ENCODE measurements at regions not wholly inside any gene's neighbourhood (a gene's known extent, or its start where the extent isn't known, plus 50 kb on each side); places are given as distances from the start of the nearest gene placed in this dataset.
"Not testable (repeated sequence)": the region's sequence is repeated elsewhere in the genome, so short reads cannot be mapped to it uniquely, and the experiment has no call there.

GRCh38 chr2:37753758-37754157 lies 82.3 kb upstream of the CDC42EP3 start:
- Histone ChIP-seq H3K9me3 (ENCODE audit: low read depth, low read length, poor library complexity, severe bottlenecking) (no peaks in the 10 kb centered on the region), H3K4me1 (ENCODE audit: insufficient read depth, low read length, poor library complexity, severe bottlenecking) (no peaks in the 10 kb centered on the region), H3K36me3 (ENCODE audit: insufficient read depth, low read length, poor library complexity, severe bottlenecking) (no peaks in the 10 kb centered on the region), H3K27ac (ENCODE audit: low read depth, low read length, poor library complexity, severe bottlenecking) (no peak overlapping the region), H3K27me3 (replicated peaks; ENCODE audit: insufficient read depth, low read depth, low read length, poor library complexity) (no peaks in the 10 kb centered on the region), H3K4me3 (ENCODE audit: low read depth, low read length, poor library complexity, severe bottlenecking) (no peak overlapping the region)
- no TSS peak for BruUV-seq (replicated peaks)
- no peak for TF ChIP-seq EZH2 (IDR thresholded peaks at IDR 0.05; ENCODE audit: borderline replicate concordance, low read depth, low read length, poor library complexity, severe bottlenecking)
- TF ChIP-seq, protein P1, sequence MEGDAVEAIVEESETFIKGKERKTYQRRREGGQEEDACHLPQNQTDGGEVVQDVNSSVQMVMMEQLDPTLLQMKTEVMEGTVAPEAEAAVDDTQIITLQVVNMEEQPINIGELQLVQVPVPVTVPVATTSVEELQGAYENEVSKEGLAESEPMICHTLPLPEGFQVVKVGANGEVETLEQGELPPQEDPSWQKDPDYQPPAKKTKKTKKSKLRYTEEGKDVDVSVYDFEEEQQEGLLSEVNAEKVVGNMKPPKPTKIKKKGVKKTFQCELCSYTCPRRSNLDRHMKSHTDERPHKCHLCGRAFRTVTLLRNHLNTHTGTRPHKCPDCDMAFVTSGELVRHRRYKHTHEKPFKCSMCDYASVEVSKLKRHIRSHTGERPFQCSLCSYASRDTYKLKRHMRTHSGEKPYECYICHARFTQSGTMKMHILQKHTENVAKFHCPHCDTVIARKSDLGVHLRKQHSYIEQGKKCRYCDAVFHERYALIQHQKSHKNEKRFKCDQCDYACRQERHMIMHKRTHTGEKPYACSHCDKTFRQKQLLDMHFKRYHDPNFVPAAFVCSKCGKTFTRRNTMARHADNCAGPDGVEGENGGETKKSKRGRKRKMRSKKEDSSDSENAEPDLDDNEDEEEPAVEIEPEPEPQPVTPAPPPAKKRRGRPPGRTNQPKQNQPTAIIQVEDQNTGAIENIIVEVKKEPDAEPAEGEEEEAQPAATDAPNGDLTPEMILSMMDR (conservative IDR thresholded peaks at IDR 0.05; ENCODE audit: low read depth, low read length) = no peak
- CTCF ChIA-PET = no interaction called here
- DNase-seq (ENCODE audit: low spot score) = no peak
- intact Hi-C loops (cut with micrococcal nuclease; ENCODE audit: unreplicated experiment) = no loop called here
- POLR2A ChIA-PET (ENCODE audit: low non-redundant PET) = no interaction called here

DNA sequence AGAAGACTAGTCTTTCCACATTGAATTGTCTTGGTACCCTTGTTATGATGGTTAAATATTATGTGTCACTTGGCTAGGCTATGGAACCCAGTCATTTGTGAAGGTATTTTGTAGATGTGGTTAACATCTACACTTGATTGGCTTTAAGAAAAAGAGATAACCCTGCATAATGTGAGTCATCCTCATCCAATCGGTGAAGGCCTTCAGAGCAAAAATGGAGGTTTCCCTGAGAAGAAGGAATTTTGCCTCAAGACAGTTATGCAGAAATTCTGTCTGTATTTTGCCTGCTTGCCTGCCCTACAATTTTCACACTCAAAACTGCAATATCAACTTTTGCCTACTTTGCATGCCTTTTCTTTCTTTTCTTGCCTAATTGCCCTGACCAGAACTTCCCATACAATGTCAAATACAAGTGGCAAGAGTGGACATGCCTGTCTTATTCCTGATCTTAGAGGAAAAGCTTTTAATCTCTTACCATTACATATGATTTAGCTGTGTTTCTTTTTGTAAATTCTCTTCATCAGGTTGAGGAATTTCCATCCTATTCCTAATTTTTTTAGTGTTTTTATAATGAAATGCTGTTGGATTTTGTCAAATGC lies 84.6 kb upstream of the CDC42EP3 start:
- H3K4me1 ChIP-seq (ENCODE audit: insufficient read depth, low read length, poor library complexity, severe bottlenecking); DNase-seq (ENCODE audit: low spot score); POLR2A ChIA-PET (ENCODE audit: low non-redundant PET); H3K27me3 ChIP-seq (replicated peaks; ENCODE audit: insufficient read depth, low read depth, low read length, poor library complexity); H3K9me3 ChIP-seq (ENCODE audit: low read depth, low read length, poor library complexity, severe bottlenecking); H3K27ac ChIP-seq (ENCODE audit: low read depth, low read length, poor library complexity, severe bottlenecking); H3K36me3 ChIP-seq (ENCODE audit: insufficient read depth, low read length, poor library complexity, severe bottlenecking); H3K4me3 ChIP-seq (ENCODE audit: low read depth, low read length, poor library complexity, severe bottlenecking); BruUV-seq (replicated peaks); intact Hi-C loops (cut with micrococcal nuclease; ENCODE audit: unreplicated experiment); CTCF ChIA-PET: not testable (repeated sequence)

- H3K4me1 ChIP-seq (ENCODE audit: insufficient read depth, low read length, poor library complexity, severe bottlenecking); intact Hi-C loops (cut with micrococcal nuclease; ENCODE audit: unreplicated experiment); H3K36me3 ChIP-seq (ENCODE audit: insufficient read depth, low read length, poor library complexity, severe bottlenecking); H3K27ac ChIP-seq (ENCODE audit: low read depth, low read length, poor library complexity, severe bottlenecking); POLR2A ChIA-PET (ENCODE audit: low non-redundant PET); H3K27me3 ChIP-seq (replicated peaks; ENCODE audit: insufficient read depth, low read depth, low read length, poor library complexity); DNase-seq (ENCODE audit: low spot score); BruUV-seq (replicated peaks); CTCF ChIA-PET; H3K4me3 ChIP-seq (ENCODE audit: low read depth, low read length, poor library complexity, severe bottlenecking); H3K9me3 ChIP-seq (ENCODE audit: low read depth, low read length, poor library complexity, severe bottlenecking): not testable (repeated sequence)
These were observed 86.0 kb upstream of the CDC42EP3 start for GRCh38 chr2:37757456-37757855.

DNA sequence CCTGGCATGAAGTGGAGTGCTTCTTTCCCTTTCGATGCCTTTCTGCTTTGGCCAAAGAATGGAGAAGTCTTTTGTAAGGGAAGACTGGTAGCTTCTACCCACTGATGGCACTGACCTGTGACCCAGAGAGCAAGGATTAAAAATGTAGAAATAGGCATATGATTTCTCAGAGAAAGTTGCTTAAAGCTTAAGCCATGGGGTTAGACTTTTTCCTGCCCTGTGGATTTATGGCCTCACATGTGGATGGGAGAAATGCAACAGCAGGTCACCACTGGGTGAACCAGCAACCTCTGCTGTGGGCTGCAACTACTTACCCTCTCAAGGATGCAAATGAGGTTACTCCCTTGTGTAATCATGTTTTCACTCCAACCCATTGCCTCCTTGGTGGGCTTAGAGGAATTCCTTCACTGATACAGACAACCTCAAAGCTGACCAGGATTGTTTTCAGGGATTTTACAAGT lies 86.7 kb upstream of the CDC42EP3 start:
- BruUV-seq (replicated peaks); H3K27me3 ChIP-seq (replicated peaks; ENCODE audit: insufficient read depth, low read depth, low read length, poor library complexity); DNase-seq (ENCODE audit: low spot score); intact Hi-C loops (cut with micrococcal nuclease; ENCODE audit: unreplicated experiment); POLR2A ChIA-PET (ENCODE audit: low non-redundant PET); H3K4me3 ChIP-seq (ENCODE audit: low read depth, low read length, poor library complexity, severe bottlenecking); CTCF ChIA-PET; H3K36me3 ChIP-seq (ENCODE audit: insufficient read depth, low read length, poor library complexity, severe bottlenecking); H3K9me3 ChIP-seq (ENCODE audit: low read depth, low read length, poor library complexity, severe bottlenecking); H3K27ac ChIP-seq (ENCODE audit: low read depth, low read length, poor library complexity, severe bottlenecking); H3K4me1 ChIP-seq (ENCODE audit: insufficient read depth, low read length, poor library complexity, severe bottlenecking): not testable (repeated sequence)

- H3K4me3 ChIP-seq (ENCODE audit: low read depth, low read length, poor library complexity, severe bottlenecking); DNase-seq (ENCODE audit: low spot score); H3K4me1 ChIP-seq (ENCODE audit: insufficient read depth, low read length, poor library complexity, severe bottlenecking); H3K9me3 ChIP-seq (ENCODE audit: low read depth, low read length, poor library complexity, severe bottlenecking); intact Hi-C loops (cut with micrococcal nuclease; ENCODE audit: unreplicated experiment); CTCF ChIA-PET; H3K27ac ChIP-seq (ENCODE audit: low read depth, low read length, poor library complexity, severe bottlenecking); POLR2A ChIA-PET (ENCODE audit: low non-redundant PET); H3K36me3 ChIP-seq (ENCODE audit: insufficient read depth, low read length, poor library complexity, severe bottlenecking); BruUV-seq (replicated peaks); H3K27me3 ChIP-seq (replicated peaks; ENCODE audit: insufficient read depth, low read depth, low read length, poor library complexity): not testable (repeated sequence)
These were observed 88.5 kb upstream of the CDC42EP3 start for GRCh38 chr2:37759989-37760388.

Data from A673 (cell line).